PC-3 (cell line): ENCODE measurements at regions not wholly inside any gene's neighbourhood (a gene's known extent, or its start where the extent isn't known, plus 50 kb on each side); places are given as distances from the start of the nearest gene placed in this dataset.

ENCODE experiments used
- EZH2 ChIP-seq: fragments of 300-600 bp; sonication (generic); IDR thresholded peaks from one replicate; pipeline ENCODE4 v1.6.1; 2017; ENCODE audit warnings: antibody characterized with exemption, mild to moderate bottlenecking, low read length; ENCODE audit not compliant: unreplicated experiment
- EZH2phosphoT487 ChIP-seq: fragments of 300-600 bp; sonication (generic); IDR thresholded peaks from 2 replicates; pipeline ENCODE4 v1.6.1; 2018; ENCODE audit warnings: mild to moderate bottlenecking, antibody characterized with exemption, low read length, borderline replicate concordance
- TF ChIP-seq, protein P1 (sequence below): fragments of 300-600 bp; sonication (generic); conservative IDR thresholded peaks from 2 replicates; pipeline ENCODE4 v1.5.1; 2017; ENCODE audit warnings: antibody characterized with exemption, low read depth, mild to moderate bottlenecking, low read length

DNA sequence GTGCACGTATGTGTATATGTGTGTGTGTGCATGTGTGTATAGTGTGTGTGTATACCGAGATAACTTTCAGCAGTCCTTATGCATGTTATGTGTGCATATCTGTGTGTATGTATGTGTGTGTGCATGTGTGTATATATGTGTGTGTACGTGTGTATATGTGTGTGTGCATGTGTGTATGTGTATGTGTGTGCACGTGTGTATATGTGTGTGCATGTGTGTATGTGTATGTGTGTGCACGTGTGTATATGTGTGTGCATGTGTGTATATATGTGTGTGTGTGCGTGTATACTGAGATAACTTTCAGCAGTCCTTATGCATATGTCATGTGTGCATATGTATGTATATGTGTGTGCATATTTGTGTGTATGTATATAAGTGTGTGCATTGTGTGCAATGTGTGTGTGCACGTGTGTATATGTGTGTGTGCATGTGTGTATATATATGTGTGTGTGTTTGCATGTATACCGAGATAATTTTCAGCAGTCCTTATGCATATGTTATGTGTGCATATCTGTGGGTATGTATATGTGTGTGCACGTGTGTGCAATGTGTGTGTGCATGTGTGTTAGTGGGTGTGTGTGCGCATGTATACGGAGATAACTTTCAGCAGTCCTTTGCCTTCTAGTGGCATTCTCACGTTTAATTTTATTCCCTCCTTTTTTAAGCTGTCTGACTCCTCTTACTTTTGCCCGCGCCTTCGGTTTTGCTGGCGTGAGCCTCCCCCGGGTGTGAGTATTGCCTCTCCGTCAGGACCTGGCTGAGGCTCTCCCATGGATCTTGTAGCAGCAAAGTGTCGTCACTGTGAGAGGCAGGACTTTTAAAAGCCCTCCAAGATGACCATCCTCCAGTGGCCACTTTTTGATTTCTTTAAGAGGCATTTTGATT, 99.6 kb upstream of the SHOX start:
- TF ChIP-seq, protein P1, sequence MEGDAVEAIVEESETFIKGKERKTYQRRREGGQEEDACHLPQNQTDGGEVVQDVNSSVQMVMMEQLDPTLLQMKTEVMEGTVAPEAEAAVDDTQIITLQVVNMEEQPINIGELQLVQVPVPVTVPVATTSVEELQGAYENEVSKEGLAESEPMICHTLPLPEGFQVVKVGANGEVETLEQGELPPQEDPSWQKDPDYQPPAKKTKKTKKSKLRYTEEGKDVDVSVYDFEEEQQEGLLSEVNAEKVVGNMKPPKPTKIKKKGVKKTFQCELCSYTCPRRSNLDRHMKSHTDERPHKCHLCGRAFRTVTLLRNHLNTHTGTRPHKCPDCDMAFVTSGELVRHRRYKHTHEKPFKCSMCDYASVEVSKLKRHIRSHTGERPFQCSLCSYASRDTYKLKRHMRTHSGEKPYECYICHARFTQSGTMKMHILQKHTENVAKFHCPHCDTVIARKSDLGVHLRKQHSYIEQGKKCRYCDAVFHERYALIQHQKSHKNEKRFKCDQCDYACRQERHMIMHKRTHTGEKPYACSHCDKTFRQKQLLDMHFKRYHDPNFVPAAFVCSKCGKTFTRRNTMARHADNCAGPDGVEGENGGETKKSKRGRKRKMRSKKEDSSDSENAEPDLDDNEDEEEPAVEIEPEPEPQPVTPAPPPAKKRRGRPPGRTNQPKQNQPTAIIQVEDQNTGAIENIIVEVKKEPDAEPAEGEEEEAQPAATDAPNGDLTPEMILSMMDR: no peak
- TF ChIP-seq EZH2 (no peak), EZH2phosphoT487 (no peak)
